Activated T-helper 2 cell treated with anti-CD3 and anti-CD28 coated beads, Interferon-gamma antibody, Interleukin-2, Interleukin-4, amounts not matched to agents 10 μg/mL and 5 μg/mL and 100 μg/mL, durations not matched to agents 14 hours and 24 hours and 36 hours (primary cell): ENCODE measurements at regions not wholly inside any gene's neighbourhood (a gene's known extent, or its start where the extent isn't known, plus 50 kb on each side); places are given as distances from the start of the nearest gene placed in this dataset.

Experiments used
- DNase-seq: peaks from one replicate; pipeline ENCODE4 v3.0.0; 2021; ENCODE audit warnings: low spot score
- H3K27ac Mint-ChIP-seq: one replicate; pipeline ENCODE4 v1.8.0; 2021; ENCODE audit warnings: mixed read lengths
- H3K27me3 Mint-ChIP-seq: one replicate; pipeline ENCODE4 v1.8.0; 2021; ENCODE audit warnings: low read depth, mixed read lengths
- H3K36me3 Mint-ChIP-seq: one replicate; pipeline ENCODE4 v1.8.0; 2021; ENCODE audit warnings: low read depth, mixed read lengths
- H3K4me1 Mint-ChIP-seq: one replicate; pipeline ENCODE4 v1.8.0; 2021; ENCODE audit warnings: low read depth, mixed read lengths
- H3K4me3 Mint-ChIP-seq: one replicate; pipeline ENCODE4 v1.8.0; 2021; ENCODE audit warnings: low read depth, mild to moderate bottlenecking, moderate library complexity, mixed read lengths
- H3K9me3 Mint-ChIP-seq: one replicate; pipeline ENCODE4 v1.8.0; 2021; ENCODE audit warnings: mixed read lengths
- intact Hi-C: fragments of 100-400 bp; cut with micrococcal nuclease; formaldehyde crosslinking; loops from one replicate; pipeline ENCODE4 v1.15.1; 2023

DNA sequence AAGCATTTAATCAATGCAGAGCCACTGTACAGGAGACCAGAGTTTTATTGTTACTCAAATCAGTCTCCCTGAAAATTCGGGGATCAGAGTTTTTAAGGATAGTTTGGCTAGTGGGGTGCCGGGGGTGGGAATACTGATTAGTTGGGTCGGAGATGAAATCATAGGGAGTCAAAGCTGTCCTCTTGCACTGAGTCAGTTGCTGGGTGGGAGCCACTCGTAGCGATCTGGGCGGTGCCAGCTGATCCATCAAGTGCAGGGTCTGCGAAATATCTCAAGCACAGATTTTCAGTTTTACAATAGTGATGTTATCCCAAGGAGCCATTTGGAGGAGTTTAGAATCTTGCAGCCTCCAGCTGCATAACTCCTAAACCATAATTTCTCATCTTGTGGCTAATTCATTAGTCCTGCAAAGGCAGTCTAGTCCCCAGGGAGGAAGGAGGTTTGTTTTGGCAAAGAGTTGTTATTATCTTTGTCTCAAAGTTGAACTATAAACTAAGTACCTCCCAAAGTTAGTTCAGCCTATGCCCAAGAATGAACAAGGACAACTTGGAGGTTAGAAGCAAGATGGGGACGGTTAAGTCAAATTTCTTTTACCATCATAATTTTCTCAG is 169.4 kb upstream of the PLEKHG7 start:
- DNase-seq: no peak
- intact Hi-C loops: no loop called here
- H3K4me1 Mint-ChIP-seq: peaks cover 34% of the 10 kb centered on the region

DNA sequence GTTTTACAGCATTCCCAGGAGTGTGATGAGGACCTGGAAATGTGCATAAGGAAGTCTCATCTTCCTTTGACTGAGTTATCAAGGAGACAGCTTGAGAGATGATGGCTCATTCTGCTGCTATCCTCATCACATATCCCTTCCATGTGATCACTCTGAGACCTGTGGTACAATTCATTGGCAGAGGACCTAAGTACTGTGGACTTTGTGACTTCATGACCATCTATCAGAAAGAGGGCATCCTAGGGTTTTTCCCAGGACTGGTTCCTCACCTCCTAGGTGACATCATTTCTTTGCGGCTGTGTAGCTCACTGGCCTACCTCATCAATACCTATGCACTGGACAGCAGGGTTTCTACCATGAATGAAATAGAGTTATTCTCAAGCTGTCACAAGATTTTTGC is 172.1 kb upstream of the PLEKHG7 start:
- DNase-seq: no peak
- Mint-ChIP-seq H3K4me3 (no peak overlapping the region), H3K9me3 (peaks cover 21% of the 10 kb centered on the region), H3K27me3 (no peaks in the 10 kb centered on the region), H3K36me3 (peaks cover 3% of the 10 kb centered on the region), H3K4me1 (peaks cover 25% of the 10 kb centered on the region), H3K27ac (no peak overlapping the region)
- intact Hi-C loops: loop anchor here (2.0 kb wide), 1 partner anchor 28 kb away; no protein-coding TSS in a partner anchor

More for the DNA sequence above, 169.4 kb upstream of the PLEKHG7 start:
- no peak overlapping the region for H3K27ac Mint-ChIP-seq
- H3K4me3 Mint-ChIP-seq: no peak overlapping the region
- peaks cover 21% of the 10 kb centered on the region for H3K9me3 Mint-ChIP-seq
- peaks cover 7% of the 10 kb centered on the region for H3K36me3 Mint-ChIP-seq
- no peaks in the 10 kb centered on the region for H3K27me3 Mint-ChIP-seq

GRCh38 chr12:92529944-92530343 is 172.8 kb upstream of the PLEKHG7 start:
- H3K4me3 Mint-ChIP-seq: no peak overlapping the region
- H3K9me3 Mint-ChIP-seq: peaks cover 21% of the 10 kb centered on the region
- intact Hi-C loops: loop anchor here (2.0 kb wide), 1 partner anchor 27 kb away; no protein-coding TSS in a partner anchor
- peaks cover 24% of the 10 kb centered on the region for H3K4me1 Mint-ChIP-seq
- peaks cover 3% of the 10 kb centered on the region for H3K36me3 Mint-ChIP-seq
- DNase-seq: no peak
- H3K27me3 Mint-ChIP-seq: no peaks in the 10 kb centered on the region
- peak overlapping the region; percentile 54 for H3K27ac Mint-ChIP-seq

- Mint-ChIP-seq H3K4me1 (peaks cover 32% of the 10 kb centered on the region), H3K27me3 (no peaks in the 10 kb centered on the region), H3K27ac (no peak overlapping the region), H3K4me3 (no peak overlapping the region), H3K9me3 (peaks cover 28% of the 10 kb centered on the region), H3K36me3 (peaks cover 4% of the 10 kb centered on the region)
- DNase-seq: no peak
- intact Hi-C loops: loop anchor here (1.0 kb wide), 1 partner anchor 20 kb away; no protein-coding TSS in a partner anchor
These were observed 174.2 kb upstream of the PLEKHG7 start for GRCh38 chr12:92528586-92528985.

GRCh38 chr12:92528097-92528496 is 174.7 kb upstream of the PLEKHG7 start:
- Mint-ChIP-seq H3K4me1 (peaks cover 32% of the 10 kb centered on the region), H3K27me3 (no peaks in the 10 kb centered on the region), H3K9me3 (peaks cover 31% of the 10 kb centered on the region), H3K27ac (no peak overlapping the region), H3K4me3 (no peak overlapping the region), H3K36me3 (peaks cover 7% of the 10 kb centered on the region)
- no peak for DNase-seq
- intact Hi-C loops: loop anchor here (1.0 kb wide), 1 partner anchor 20 kb away; no protein-coding TSS in a partner anchor

GRCh38 chr12:92524489-92524888 is 178.3 kb upstream of the PLEKHG7 start:
- DNase-seq: no peak
- Mint-ChIP-seq H3K36me3 (peaks cover 6% of the 10 kb centered on the region), H3K27ac (peak overlapping the region; percentile 24), H3K9me3 (peaks cover 24% of the 10 kb centered on the region), H3K4me1 (peaks cover 26% of the 10 kb centered on the region), H3K4me3 (no peak overlapping the region), H3K27me3 (no peaks in the 10 kb centered on the region)
- intact Hi-C loops: no loop called here

DNA sequence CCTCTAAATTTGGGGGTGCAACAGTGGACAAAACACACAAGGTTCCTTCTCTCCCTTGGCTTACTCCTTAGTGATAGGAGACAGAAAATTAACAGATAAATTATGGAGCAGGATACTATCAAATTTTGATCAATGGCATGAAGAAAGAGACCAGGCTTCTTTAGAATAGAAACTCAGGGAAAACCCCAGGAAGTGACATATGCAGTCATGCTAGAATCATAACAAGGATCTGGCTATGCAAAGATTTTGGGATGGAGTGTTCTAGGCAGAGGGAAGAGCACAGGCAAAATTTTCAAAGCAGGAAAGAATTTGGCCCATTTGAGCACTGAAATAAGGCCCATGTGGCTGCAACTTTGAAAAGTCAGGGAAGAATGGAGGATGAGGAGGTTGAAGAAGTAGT is 182.3 kb upstream of the PLEKHG7 start:
- no peak for DNase-seq
- Mint-ChIP-seq H3K36me3 (peaks cover 6% of the 10 kb centered on the region), H3K4me1 (peaks cover 31% of the 10 kb centered on the region), H3K27ac (no peak overlapping the region), H3K27me3 (no peaks in the 10 kb centered on the region), H3K4me3 (no peak overlapping the region), H3K9me3 (peaks cover 20% of the 10 kb centered on the region)
- intact Hi-C loops: no loop called here

- no peaks in the 10 kb centered on the region for H3K27me3 Mint-ChIP-seq
- no peak overlapping the region for H3K27ac Mint-ChIP-seq
- intact Hi-C loops: no loop called here
- H3K4me1 Mint-ChIP-seq: peaks cover 26% of the 10 kb centered on the region
- H3K36me3 Mint-ChIP-seq: peaks cover 6% of the 10 kb centered on the region
- no peak for DNase-seq
- H3K4me3 Mint-ChIP-seq: no peak overlapping the region
- H3K9me3 Mint-ChIP-seq: peaks cover 16% of the 10 kb centered on the region
These were observed 183.5 kb upstream of the PLEKHG7 start for GRCh38 chr12:92519284-92519683.

- H3K36me3 Mint-ChIP-seq: peaks cover 6% of the 10 kb centered on the region
- H3K4me3 Mint-ChIP-seq: no peak overlapping the region
- H3K9me3 Mint-ChIP-seq: peaks cover 10% of the 10 kb centered on the region
- peaks cover 24% of the 10 kb centered on the region for H3K4me1 Mint-ChIP-seq
- DNase-seq: no peak
- no peaks in the 10 kb centered on the region for H3K27me3 Mint-ChIP-seq
- H3K27ac Mint-ChIP-seq: no peak overlapping the region
- intact Hi-C loops: no loop called here
These were observed 184.7 kb upstream of the PLEKHG7 start for GRCh38 chr12:92518071-92518470.

DNA sequence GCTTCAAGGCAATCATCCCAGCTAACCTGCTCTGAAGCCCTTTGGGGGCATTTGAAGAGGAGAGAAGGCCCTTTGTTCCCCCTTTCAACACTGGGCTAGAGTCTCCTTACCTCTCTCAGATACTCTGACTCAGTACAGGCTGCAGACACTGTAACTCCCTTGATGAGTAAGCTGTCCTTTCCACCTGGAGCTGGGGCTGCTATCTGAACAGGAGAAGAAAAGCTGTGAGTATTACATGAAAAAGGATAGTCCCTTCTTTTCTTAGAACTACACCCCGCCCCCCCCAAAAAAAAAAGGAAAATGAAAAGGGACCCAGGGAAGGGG is 186.6 kb upstream of the PLEKHG7 start:
- peaks cover 12% of the 10 kb centered on the region for H3K9me3 Mint-ChIP-seq
- no peak for DNase-seq
- peak overlapping the region; percentile 70 for H3K27ac Mint-ChIP-seq
- H3K4me3 Mint-ChIP-seq: no peak overlapping the region
- no peaks in the 10 kb centered on the region for H3K27me3 Mint-ChIP-seq
- intact Hi-C loops: no loop called here
- peaks cover 6% of the 10 kb centered on the region for H3K36me3 Mint-ChIP-seq
- peaks cover 27% of the 10 kb centered on the region for H3K4me1 Mint-ChIP-seq

- intact Hi-C loops: no loop called here
- Mint-ChIP-seq H3K27ac (no peak overlapping the region), H3K4me3 (no peak overlapping the region)
These were observed 189.5 kb upstream of the PLEKHG7 start for GRCh38 chr12:92513231-92513730.

DNA sequence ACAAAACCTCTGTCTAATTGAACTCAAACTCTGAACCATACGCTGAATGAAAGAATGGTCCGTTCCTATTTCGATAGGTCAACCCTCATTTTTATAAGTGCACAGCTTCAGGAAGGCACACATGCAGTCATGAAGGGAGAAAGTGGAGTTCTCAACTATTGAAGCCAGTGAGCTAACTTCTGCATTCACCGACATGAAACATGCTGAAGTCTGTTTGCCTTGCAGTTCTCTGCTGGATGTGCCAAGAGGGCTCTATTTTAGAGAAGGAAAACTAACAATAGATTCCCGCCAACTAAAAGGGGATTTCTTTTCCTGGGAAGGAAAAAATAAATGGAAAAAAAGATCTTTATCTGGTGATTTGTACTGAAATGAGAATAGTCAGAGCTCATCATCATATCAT is 191.0 kb upstream of the PLEKHG7 start:
- Mint-ChIP-seq H3K36me3 (peaks cover 11% of the 10 kb centered on the region), H3K27me3 (no peaks in the 10 kb centered on the region), H3K9me3 (peaks cover 15% of the 10 kb centered on the region), H3K27ac (no peak overlapping the region), H3K4me3 (no peak overlapping the region), H3K4me1 (peaks cover 18% of the 10 kb centered on the region)
- intact Hi-C loops: no loop called here
- DNase-seq: no peak

More at GRCh38 chr12:92513231-92513730, 189.5 kb upstream of the PLEKHG7 start:
- DNase-seq: no peak
- Mint-ChIP-seq H3K9me3 (peaks cover 15% of the 10 kb centered on the region), H3K4me1 (peaks cover 16% of the 10 kb centered on the region), H3K27me3 (no peaks in the 10 kb centered on the region), H3K36me3 (peaks cover 8% of the 10 kb centered on the region)

- intact Hi-C loops: loop anchor here (10.0 kb wide), 2 partner anchors 464 to 734 kb away; no protein-coding TSS in a partner anchor
- Mint-ChIP-seq H3K4me3 (no peak overlapping the region), H3K36me3 (peaks cover 14% of the 10 kb centered on the region), H3K4me1 (peaks cover 26% of the 10 kb centered on the region), H3K27ac (no peak overlapping the region), H3K27me3 (no peaks in the 10 kb centered on the region), H3K9me3 (peaks cover 15% of the 10 kb centered on the region)
- no peak for DNase-seq
These were observed 193.5 kb upstream of the PLEKHG7 start for GRCh38 chr12:92509156-92509738.
